NCI-H2171 treated with DMSO at 0.1 percent for 48 hours (cell line): ENCODE measurements at regions not wholly inside any gene's neighbourhood (a gene's known extent, or its start where the extent isn't known, plus 50 kb on each side); places are given as distances from the start of the nearest gene placed in this dataset.
A peak's percentile ranks its signal among the peaks of the same experiment; 100 is the strongest.

Source experiments
- DNase-seq: peaks from one replicate; lab custom pipeline; 2025; lab: John Stamatoyannopoulos, UW

- no peak for DNase-seq
Observed at GRCh38 chr6:19268117-19268516, 569.1 kb upstream of the ID4 start.

- peak; percentile 80 for DNase-seq
Observed at GRCh38 chr6:19268718-19269117, 568.5 kb upstream of the ID4 start.

GRCh38 chr6:19269341-19269898 lies 567.8 kb upstream of the ID4 start:
- DNase-seq, result no peak

GRCh38 chr6:19270616-19271015 lies 566.6 kb upstream of the ID4 start:
- no peak for DNase-seq

- DNase-seq, result peak; percentile 26
Observed at GRCh38 chr6:19279273-19279684, 557.9 kb upstream of the ID4 start.

- DNase-seq, result no peak
Observed at GRCh38 chr6:19287928-19288327, 549.2 kb upstream of the ID4 start.

GRCh38 chr6:19289457-19289856 lies 547.7 kb upstream of the ID4 start:
- peak; percentile 64 for DNase-seq

GRCh38 chr6:19297880-19298279 lies 539.3 kb upstream of the ID4 start:
- peak; percentile 99 for DNase-seq

GRCh38 chr6:19298421-19298820 lies 538.7 kb upstream of the ID4 start:
- DNase-seq, result no peak

- DNase-seq, result peak; percentile 40
Observed at GRCh38 chr6:19299129-19299528, 538.0 kb upstream of the ID4 start.

- DNase-seq, result peak; percentile 89
Observed at GRCh38 chr6:19301980-19302379, 535.2 kb upstream of the ID4 start.

GRCh38 chr6:19303383-19303782 lies 533.8 kb upstream of the ID4 start:
- peak; percentile 36 for DNase-seq

- no peak for DNase-seq
Observed at GRCh38 chr6:19309661-19310060, 527.5 kb upstream of the ID4 start.

GRCh38 chr6:19311786-19312185 lies 525.4 kb upstream of the ID4 start:
- DNase-seq, result peak; percentile 58

- peak; percentile 81 for DNase-seq
Observed at GRCh38 chr6:19312241-19312978, 524.8 kb upstream of the ID4 start.

- DNase-seq, result no peak
Observed at GRCh38 chr6:19317431-19317986, 519.7 kb upstream of the ID4 start.

GRCh38 chr6:19319005-19319404 lies 518.2 kb upstream of the ID4 start:
- no peak for DNase-seq

- DNase-seq, result no peak
Observed at GRCh38 chr6:19320111-19320581, 517.0 kb upstream of the ID4 start.

- DNase-seq, result no peak
Observed at GRCh38 chr6:19322691-19323485, 514.3 kb upstream of the ID4 start.

GRCh38 chr6:19324376-19324775 lies 512.8 kb upstream of the ID4 start:
- no peak for DNase-seq

- no peak for DNase-seq
Observed at GRCh38 chr6:19325335-19325789, 511.8 kb upstream of the ID4 start.

- no peak for DNase-seq
Observed at GRCh38 chr6:19327241-19327640, 509.9 kb upstream of the ID4 start.

GRCh38 chr6:19327661-19328060 lies 509.5 kb upstream of the ID4 start:
- peak; percentile 39 for DNase-seq
